ENCODE measurements at regions not wholly inside any gene's neighbourhood (a gene's known extent, or its start where the extent isn't known, plus 50 kb on each side); places are given as distances from the start of the nearest gene placed in this dataset.

DNA sequence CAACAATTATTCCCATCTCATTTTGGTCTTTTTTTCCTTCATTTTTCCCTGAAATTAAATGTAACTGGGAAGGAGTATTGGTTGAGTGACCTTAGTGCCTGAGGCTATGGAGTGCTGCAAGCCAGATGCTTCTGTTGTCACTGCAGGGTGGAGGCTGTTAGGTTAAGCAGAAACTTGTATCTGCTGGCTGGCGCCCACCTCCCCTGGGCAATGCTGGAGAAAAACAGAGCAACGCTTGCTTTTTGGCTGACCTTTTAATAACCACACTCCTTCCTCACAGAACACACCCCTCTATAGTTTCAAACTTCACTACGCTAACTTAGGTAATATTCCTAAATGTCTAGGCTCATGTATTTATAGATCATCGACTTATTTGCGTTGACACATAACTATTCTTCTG, 583.5 kb upstream of the NOVA1 start:
- no peaks in the 10 kb centered on the region for H3K36me3 ChIP-seq (ENCODE audit: insufficient read depth, low read length)
- H3K4me3 ChIP-seq (ENCODE audit: low read depth in 1 of 2, low read length in 2 of 2), result no peak overlapping the region
- H3K9ac ChIP-seq (ENCODE audit: low read depth, low read length), result no peak overlapping the region
- H3K9me3 ChIP-seq (ENCODE audit: insufficient read depth, low read length, severe bottlenecking), result no peaks in the 10 kb centered on the region
- TF ChIP-seq, protein P1, sequence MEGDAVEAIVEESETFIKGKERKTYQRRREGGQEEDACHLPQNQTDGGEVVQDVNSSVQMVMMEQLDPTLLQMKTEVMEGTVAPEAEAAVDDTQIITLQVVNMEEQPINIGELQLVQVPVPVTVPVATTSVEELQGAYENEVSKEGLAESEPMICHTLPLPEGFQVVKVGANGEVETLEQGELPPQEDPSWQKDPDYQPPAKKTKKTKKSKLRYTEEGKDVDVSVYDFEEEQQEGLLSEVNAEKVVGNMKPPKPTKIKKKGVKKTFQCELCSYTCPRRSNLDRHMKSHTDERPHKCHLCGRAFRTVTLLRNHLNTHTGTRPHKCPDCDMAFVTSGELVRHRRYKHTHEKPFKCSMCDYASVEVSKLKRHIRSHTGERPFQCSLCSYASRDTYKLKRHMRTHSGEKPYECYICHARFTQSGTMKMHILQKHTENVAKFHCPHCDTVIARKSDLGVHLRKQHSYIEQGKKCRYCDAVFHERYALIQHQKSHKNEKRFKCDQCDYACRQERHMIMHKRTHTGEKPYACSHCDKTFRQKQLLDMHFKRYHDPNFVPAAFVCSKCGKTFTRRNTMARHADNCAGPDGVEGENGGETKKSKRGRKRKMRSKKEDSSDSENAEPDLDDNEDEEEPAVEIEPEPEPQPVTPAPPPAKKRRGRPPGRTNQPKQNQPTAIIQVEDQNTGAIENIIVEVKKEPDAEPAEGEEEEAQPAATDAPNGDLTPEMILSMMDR (IDR thresholded peaks at IDR 0.05; ENCODE audit: borderline replicate concordance, extremely low read depth, low read length, poor library complexity, severe bottlenecking), result no peak
- TF ChIP-seq EZH2 (IDR thresholded peaks at IDR 0.05; ENCODE audit: borderline replicate concordance, low read depth, low read length, severe bottlenecking), result no peak
- no peak overlapping the region for H3K27ac ChIP-seq (ENCODE audit: low read length)
- H3K4me2 ChIP-seq (ENCODE audit: insufficient read depth, low read length), result no peak overlapping the region
- no peak for DNase-seq
- H3K4me1 ChIP-seq (ENCODE audit: insufficient read depth, low read length), result no peaks in the 10 kb centered on the region
- no peak for ATAC-seq (ENCODE audit: insufficient read depth, low read depth)
- H3K79me2 ChIP-seq (ENCODE audit: insufficient read depth, low read length), result no peaks in the 10 kb centered on the region
- H4K20me1 ChIP-seq (ENCODE audit: insufficient read depth, low read length), result no peaks in the 10 kb centered on the region
- no peaks in the 10 kb centered on the region for H3K27me3 ChIP-seq (ENCODE audit: insufficient read depth, low read length, poor library complexity)
- H2AFZ ChIP-seq (ENCODE audit: low read depth, low read length), result no peak overlapping the region

DNA sequence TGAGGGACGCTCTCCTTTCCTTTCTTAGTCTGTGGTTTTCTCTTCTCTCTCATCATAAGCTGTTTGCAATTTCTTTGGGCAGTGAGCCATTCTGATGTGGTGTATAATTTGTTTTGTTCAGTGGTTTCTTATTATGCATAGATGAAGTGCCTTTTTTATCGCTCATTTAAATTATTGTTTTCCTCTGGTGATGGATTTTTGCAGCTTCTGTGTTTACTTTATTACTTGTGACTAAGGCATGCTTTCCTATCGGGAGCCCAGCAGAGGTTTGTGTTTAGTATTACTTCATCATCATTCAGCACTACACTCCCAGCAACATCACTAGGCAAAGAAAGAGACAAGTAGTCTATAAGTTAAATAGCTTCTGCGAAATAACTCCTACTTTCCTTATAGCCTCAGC, 586.6 kb upstream of the NOVA1 start:
- Histone ChIP-seq H4K20me1 (ENCODE audit: insufficient read depth, low read length) (no peaks in the 10 kb centered on the region), H3K9me3 (ENCODE audit: insufficient read depth, low read length, severe bottlenecking) (no peaks in the 10 kb centered on the region), H3K9ac (ENCODE audit: low read depth, low read length) (no peak overlapping the region), H3K36me3 (ENCODE audit: insufficient read depth, low read length) (no peaks in the 10 kb centered on the region), H3K4me1 (ENCODE audit: insufficient read depth, low read length) (no peaks in the 10 kb centered on the region), H3K27me3 (ENCODE audit: insufficient read depth, low read length, poor library complexity) (no peaks in the 10 kb centered on the region), H3K4me2 (ENCODE audit: insufficient read depth, low read length) (no peak overlapping the region), H3K79me2 (ENCODE audit: insufficient read depth, low read length) (no peaks in the 10 kb centered on the region), H3K4me3 (ENCODE audit: low read depth in 1 of 2, low read length in 2 of 2) (no peak overlapping the region), H2AFZ (ENCODE audit: low read depth, low read length) (no peak overlapping the region), H3K27ac (ENCODE audit: low read length) (no peak overlapping the region)
- no peak for ATAC-seq (ENCODE audit: insufficient read depth, low read depth)
- TF ChIP-seq, protein P1 (IDR thresholded peaks at IDR 0.05; ENCODE audit: borderline replicate concordance, extremely low read depth, low read length, poor library complexity, severe bottlenecking), result no peak
- TF ChIP-seq EZH2 (IDR thresholded peaks at IDR 0.05; ENCODE audit: borderline replicate concordance, low read depth, low read length, severe bottlenecking), result no peak
- DNase-seq, result no peak

DNA sequence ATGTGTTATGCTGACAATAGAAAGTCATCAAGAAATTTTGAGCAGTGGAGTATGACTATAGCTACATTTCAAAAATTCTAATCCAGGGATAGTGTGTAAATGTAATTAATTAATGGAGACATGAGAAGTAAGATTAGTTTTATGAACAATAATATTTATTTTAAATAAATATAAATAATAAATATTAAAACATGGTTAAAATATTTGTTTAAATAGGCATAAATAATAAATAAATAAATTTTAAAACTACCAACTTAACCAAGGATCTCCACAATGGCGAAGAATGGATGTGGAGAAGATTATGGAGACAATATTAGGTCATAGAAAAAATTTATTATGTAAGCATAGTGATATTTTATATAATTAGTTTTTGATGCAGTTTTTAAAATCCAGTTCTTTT, 588.2 kb upstream of the NOVA1 start:
- Histone ChIP-seq H3K36me3 (ENCODE audit: insufficient read depth, low read length) (no peaks in the 10 kb centered on the region), H3K4me3 (ENCODE audit: low read depth in 1 of 2, low read length in 2 of 2) (no peak overlapping the region), H3K4me1 (ENCODE audit: insufficient read depth, low read length) (no peaks in the 10 kb centered on the region), H3K4me2 (ENCODE audit: insufficient read depth, low read length) (no peak overlapping the region), H3K27me3 (ENCODE audit: insufficient read depth, low read length, poor library complexity) (no peaks in the 10 kb centered on the region), H3K9ac (ENCODE audit: low read depth, low read length) (no peak overlapping the region), H3K9me3 (ENCODE audit: insufficient read depth, low read length, severe bottlenecking) (no peaks in the 10 kb centered on the region), H3K79me2 (ENCODE audit: insufficient read depth, low read length) (no peaks in the 10 kb centered on the region), H2AFZ (ENCODE audit: low read depth, low read length) (no peak overlapping the region), H3K27ac (ENCODE audit: low read length) (no peak overlapping the region), H4K20me1 (ENCODE audit: insufficient read depth, low read length) (no peaks in the 10 kb centered on the region)
- ATAC-seq (ENCODE audit: insufficient read depth, low read depth) (no peak), DNase-seq (no peak)
- TF ChIP-seq, protein P1 (IDR thresholded peaks at IDR 0.05; ENCODE audit: borderline replicate concordance, extremely low read depth, low read length, poor library complexity, severe bottlenecking), result no peak
- no peak for TF ChIP-seq EZH2 (IDR thresholded peaks at IDR 0.05; ENCODE audit: borderline replicate concordance, low read depth, low read length, severe bottlenecking)

DNA sequence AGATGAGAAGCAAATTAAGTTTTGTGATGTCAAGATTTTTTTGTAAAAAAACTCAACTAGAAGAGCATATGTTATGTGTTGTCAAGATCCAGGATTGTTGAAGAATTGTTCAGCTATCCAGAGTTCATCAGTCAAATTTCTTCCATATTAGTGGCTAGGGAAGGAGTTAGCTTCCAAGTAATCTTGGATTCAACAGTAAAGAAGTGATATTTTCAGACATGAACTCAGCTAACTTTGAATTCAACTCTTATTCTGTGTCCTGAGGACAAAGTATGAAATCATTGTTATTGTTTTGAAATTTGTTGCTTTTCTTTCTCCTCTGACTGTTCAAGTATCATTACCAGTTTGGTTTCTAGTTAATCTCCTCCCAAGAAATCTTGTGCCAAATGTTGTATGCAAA, 589.3 kb upstream of the NOVA1 start:
- Histone ChIP-seq H3K4me2 (ENCODE audit: insufficient read depth, low read length) (no peak overlapping the region), H3K36me3 (ENCODE audit: insufficient read depth, low read length) (no peaks in the 10 kb centered on the region), H3K79me2 (ENCODE audit: insufficient read depth, low read length) (no peaks in the 10 kb centered on the region), H3K27me3 (ENCODE audit: insufficient read depth, low read length, poor library complexity) (no peaks in the 10 kb centered on the region), H3K9me3 (ENCODE audit: insufficient read depth, low read length, severe bottlenecking) (no peaks in the 10 kb centered on the region), H3K27ac (ENCODE audit: low read length) (no peak overlapping the region), H3K4me3 (ENCODE audit: low read depth in 1 of 2, low read length in 2 of 2) (no peak overlapping the region), H4K20me1 (ENCODE audit: insufficient read depth, low read length) (no peaks in the 10 kb centered on the region), H3K9ac (ENCODE audit: low read depth, low read length) (no peak overlapping the region), H3K4me1 (ENCODE audit: insufficient read depth, low read length) (no peaks in the 10 kb centered on the region), H2AFZ (ENCODE audit: low read depth, low read length) (no peak overlapping the region)
- no peak for TF ChIP-seq EZH2 (IDR thresholded peaks at IDR 0.05; ENCODE audit: borderline replicate concordance, low read depth, low read length, severe bottlenecking)
- TF ChIP-seq, protein P1 (IDR thresholded peaks at IDR 0.05; ENCODE audit: borderline replicate concordance, extremely low read depth, low read length, poor library complexity, severe bottlenecking), result no peak
- DNase-seq (no peak), ATAC-seq (ENCODE audit: insufficient read depth, low read depth) (no peak)
